GM23248 (cell line): ENCODE measurements at regions not wholly inside any gene's neighbourhood (a gene's known extent, or its start where the extent isn't known, plus 50 kb on each side); places are given as distances from the start of the nearest gene placed in this dataset.

ENCODE experiments used
- EZH2 ChIP-seq: fragments of 200-600 bp; sonication (generic); IDR thresholded peaks from 2 replicates; pipeline ENCODE4 v1.6.1; 2018; ENCODE audit warnings: antibody characterized with exemption, mild to moderate bottlenecking; ENCODE audit not compliant: insufficient read depth, poor library complexity, severe bottlenecking
- EZH2phosphoT487 ChIP-seq: fragments of 200-600 bp; sonication (generic); IDR thresholded peaks from 2 replicates; pipeline ENCODE4 v1.6.1; 2018; ENCODE audit warnings: antibody characterized with exemption, moderate library complexity, mild to moderate bottlenecking, low read depth; ENCODE audit not compliant: insufficient read depth

DNA sequence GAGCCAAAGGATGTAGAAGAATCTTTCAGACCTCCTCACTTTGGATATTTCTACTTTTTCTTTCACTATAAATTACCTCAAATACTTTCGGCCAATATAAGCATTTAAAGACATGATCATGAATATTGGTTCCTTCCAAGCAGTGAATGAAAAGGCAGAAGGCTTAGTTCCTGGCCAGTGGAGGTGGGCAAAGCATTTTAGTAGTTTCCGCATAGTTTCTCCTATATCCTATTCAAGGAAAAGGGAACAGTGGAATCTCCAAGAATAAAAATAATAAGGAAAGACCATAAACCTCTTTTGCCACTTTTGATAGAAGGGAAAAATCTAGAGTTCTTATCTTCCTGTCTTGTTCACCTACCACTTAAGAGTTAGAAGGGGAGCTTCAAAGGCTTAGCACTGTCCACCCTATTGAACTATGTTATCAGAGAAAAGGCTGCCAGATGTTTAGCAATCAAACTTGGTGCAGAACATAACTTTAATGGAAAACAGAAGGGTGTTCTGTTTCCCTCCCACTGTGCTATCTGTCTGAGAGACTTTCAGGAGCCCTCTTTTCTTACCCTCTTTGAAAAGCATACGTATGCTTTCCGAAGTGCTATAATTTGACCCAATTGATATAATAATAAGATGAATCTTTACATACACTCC, 155.6 kb upstream of the DPH6 start:
- TF ChIP-seq EZH2: no peak
- TF ChIP-seq EZH2phosphoT487: no peak
